ENCODE measurements at regions not wholly inside any gene's neighbourhood (a gene's known extent, or its start where the extent isn't known, plus 50 kb on each side); places are given as distances from the start of the nearest gene placed in this dataset.

DNA sequence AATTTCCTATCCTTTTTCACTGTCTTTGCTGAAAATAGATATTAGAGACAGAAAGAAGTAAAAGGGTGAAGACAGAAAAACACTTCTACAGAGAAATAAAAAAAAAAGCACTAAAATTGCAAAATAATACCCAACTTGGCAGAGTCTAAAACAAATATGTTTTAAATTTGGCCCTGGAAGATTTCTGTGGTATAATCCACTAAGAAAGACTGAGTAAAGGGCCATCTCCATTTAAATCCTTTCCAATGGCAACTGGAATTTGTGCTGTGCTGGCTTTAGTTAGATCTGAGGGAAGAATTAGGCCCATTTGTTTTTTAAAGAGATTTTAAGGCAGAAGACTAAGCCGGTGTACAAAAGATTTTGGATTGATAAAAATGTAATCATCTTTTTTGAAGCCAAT lies 321.2 kb downstream of the GJA1 start:
- DNase-seq (ENCODE audit: low read depth, low spot score) = no peak
- no peaks in the 10 kb centered on the region; the same call in 1 of the 2 replicates for H3K4me1 ChIP-seq (ENCODE audit: control insufficient read depth, insufficient read depth, low read length)
- 46% methylated on average over 1 of the region's 1 CpG for WGBS (ENCODE audit: insufficient coverage, insufficient replicate concordance, low lambda C conversion rate, missing lambda C conversion rate)
- no peak overlapping the region for H3K27ac ChIP-seq (ENCODE audit: control insufficient read depth, insufficient read depth)
- H4K20me1 ChIP-seq (ENCODE audit: control insufficient read depth, insufficient read depth) = no peaks in the 10 kb centered on the region
- ATAC-seq = no peak
- ChIA-PET CTCF (no interaction called here), RAD21 (ENCODE audit: unreplicated experiment) (no interaction called here), POLR2A (no interaction called here), SMC1A (ENCODE audit: uncharacterized antibody, unreplicated experiment) (no interaction called here)
- no peaks in the 10 kb centered on the region for H3K9me3 ChIP-seq (replicated peaks; ENCODE audit: control insufficient read depth, insufficient read depth, low read length)
- no peaks in the 10 kb centered on the region for H3K79me2 ChIP-seq (ENCODE audit: control insufficient read depth, insufficient read depth, low read length)
- intact Hi-C loops (cut with micrococcal nuclease; ENCODE audit: unreplicated experiment) (no loop called here), in situ Hi-C loops (cut with MboI) (no loop called here)
- no peaks in the 10 kb centered on the region for H3K27me3 ChIP-seq (replicated peaks in 1 of 2; ENCODE audit: control insufficient read depth in 2 of 2, insufficient read depth in 2 of 2, low read length in 1 of 2)
- no peak overlapping the region for H3K4me3 ChIP-seq
- H2AFZ ChIP-seq (ENCODE audit: control insufficient read depth, low read depth, low read length) = no peak overlapping the region
- H3K4me2 ChIP-seq (ENCODE audit: control insufficient read depth, insufficient read depth) = no peak overlapping the region
- TF ChIP-seq BRCA1 (IDR thresholded peaks at IDR 0.05; ENCODE audit: low read depth, low read length) (no peak), RFX5 (IDR thresholded peaks at IDR 0.05; ENCODE audit: low read depth, low read length) (no peak), JUND (IDR thresholded peaks at IDR 0.05; ENCODE audit: low read depth, low read length) (no peak), EZH2 (IDR thresholded peaks at IDR 0.05; ENCODE audit: borderline replicate concordance, control insufficient read depth, low read depth, low read length) (no peak), NBN (IDR thresholded peaks at IDR 0.05) (no peak), POLR2AphosphoS2 (IDR thresholded peaks at IDR 0.05; ENCODE audit: low read depth, low read length) (no peak), ASH2L (IDR thresholded peaks at IDR 0.05; ENCODE audit: borderline replicate concordance, low read depth) (no peak), SREBF1 (IDR thresholded peaks at IDR 0.05; ENCODE audit: low read length) (no peak), MYB (IDR thresholded peaks at IDR 0.05; ENCODE audit: borderline replicate concordance, low read depth, low read length) (no peak), BCL11A (IDR thresholded peaks at IDR 0.05; ENCODE audit: low read depth, low read length) (no peak), PAX5 (IDR thresholded peaks at IDR 0.05; ENCODE audit: borderline replicate concordance, low read depth, low read length) (no peak), RELA (IDR thresholded peaks at IDR 0.05; ENCODE audit: borderline replicate concordance, partially characterized antibody) (no peak), IKZF1 (conservative IDR thresholded peaks at IDR 0.05) (no peak), NR2C1 (IDR thresholded peaks at IDR 0.05) (no peak)
- BruUV-seq (replicated peaks) = no TSS peak
- no peak overlapping the region for H3K9ac ChIP-seq (ENCODE audit: control insufficient read depth, insufficient read depth, low read length)
- no peaks in the 10 kb centered on the region for H3K36me3 ChIP-seq (ENCODE audit: control insufficient read depth in 2 of 2, insufficient read depth in 2 of 2, low read length in 1 of 2)
- FAIRE-seq = no peak

Data from GM12878 (cell line).